Nephron (organoid): ENCODE measurements at regions not wholly inside any gene's neighbourhood (a gene's known extent, or its start where the extent isn't known, plus 50 kb on each side); places are given as distances from the start of the nearest gene placed in this dataset.

Experiments
- H3K27ac Mint-ChIP-seq, 3 experiments: 2 replicates each; pipeline ENCODE4 v1.8.0; 2020; ENCODE audit warnings: mixed read lengths in 3 of 3, mild to moderate bottlenecking in 2 of 3, moderate library complexity in 1 of 3
- H3K27me3 Mint-ChIP-seq: 2 replicates; pipeline ENCODE4 v1.8.0; 2021; ENCODE audit warnings: low read depth, mild to moderate bottlenecking, moderate library complexity, mixed read lengths
- H3K36me3 Mint-ChIP-seq: 2 replicates; pipeline ENCODE4 v1.8.0; 2020; ENCODE audit warnings: low read depth, mixed read lengths
- H3K4me1 Mint-ChIP-seq: 2 replicates; pipeline ENCODE4 v1.8.0; 2020; ENCODE audit warnings: mixed read lengths
- H3K4me3 Mint-ChIP-seq, 3 experiments: 2 replicates each; pipeline ENCODE4 v1.8.0; 2020; ENCODE audit warnings: mild to moderate bottlenecking in 3 of 3, mixed read lengths in 3 of 3, moderate library complexity in 2 of 3
- H3K9me3 Mint-ChIP-seq: 2 replicates; pipeline ENCODE4 v1.8.0; 2020; ENCODE audit warnings: mixed read lengths
- TF ChIP-seq, protein P1 (sequence below), 3 experiments: fragments of 200-600 bp; sonication (generic); IDR thresholded peaks; one replicate each; pipeline ENCODE4 v1.5.0; 2021; ENCODE audit warnings: antibody characterized with exemption in 3 of 3; ENCODE audit not compliant: unreplicated experiment in 3 of 3

DNA sequence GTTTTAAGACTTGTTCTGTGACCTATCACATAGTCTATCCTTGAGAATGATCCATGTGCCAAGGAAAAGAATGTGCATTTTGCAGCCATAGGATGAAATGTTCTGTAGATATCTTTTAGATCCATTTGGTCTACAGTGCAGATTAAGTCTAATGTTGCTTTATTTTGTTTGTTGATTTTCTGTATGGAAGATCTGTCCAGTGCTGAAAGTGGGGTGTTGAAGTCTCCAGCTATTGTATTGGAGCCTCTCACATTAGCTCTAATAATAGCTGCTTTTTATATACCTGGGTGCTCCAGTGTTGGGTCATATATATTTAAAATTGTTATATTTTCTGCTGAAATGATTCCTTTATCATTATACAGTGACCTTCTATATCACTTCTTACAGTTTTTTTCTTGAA, 155.6 kb upstream of the MON1B start:
- TF ChIP-seq, protein P1, sequence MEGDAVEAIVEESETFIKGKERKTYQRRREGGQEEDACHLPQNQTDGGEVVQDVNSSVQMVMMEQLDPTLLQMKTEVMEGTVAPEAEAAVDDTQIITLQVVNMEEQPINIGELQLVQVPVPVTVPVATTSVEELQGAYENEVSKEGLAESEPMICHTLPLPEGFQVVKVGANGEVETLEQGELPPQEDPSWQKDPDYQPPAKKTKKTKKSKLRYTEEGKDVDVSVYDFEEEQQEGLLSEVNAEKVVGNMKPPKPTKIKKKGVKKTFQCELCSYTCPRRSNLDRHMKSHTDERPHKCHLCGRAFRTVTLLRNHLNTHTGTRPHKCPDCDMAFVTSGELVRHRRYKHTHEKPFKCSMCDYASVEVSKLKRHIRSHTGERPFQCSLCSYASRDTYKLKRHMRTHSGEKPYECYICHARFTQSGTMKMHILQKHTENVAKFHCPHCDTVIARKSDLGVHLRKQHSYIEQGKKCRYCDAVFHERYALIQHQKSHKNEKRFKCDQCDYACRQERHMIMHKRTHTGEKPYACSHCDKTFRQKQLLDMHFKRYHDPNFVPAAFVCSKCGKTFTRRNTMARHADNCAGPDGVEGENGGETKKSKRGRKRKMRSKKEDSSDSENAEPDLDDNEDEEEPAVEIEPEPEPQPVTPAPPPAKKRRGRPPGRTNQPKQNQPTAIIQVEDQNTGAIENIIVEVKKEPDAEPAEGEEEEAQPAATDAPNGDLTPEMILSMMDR (IDR thresholded peaks at IDR 0.05; ENCODE audit: unreplicated experiment in 3 of 3), result no peak
- Mint-ChIP-seq H3K4me3 (no peak overlapping the region), H3K36me3 (no peaks in the 10 kb centered on the region), H3K27me3 (peaks cover 4% of the 10 kb centered on the region), H3K27ac (no peak overlapping the region), H3K4me1 (no peaks in the 10 kb centered on the region), H3K9me3 (no peaks in the 10 kb centered on the region)

- TF ChIP-seq, protein P1 (IDR thresholded peaks at IDR 0.05; ENCODE audit: unreplicated experiment in 3 of 3), result no peak
- Mint-ChIP-seq H3K4me1 (no peaks in the 10 kb centered on the region), H3K9me3 (no peaks in the 10 kb centered on the region), H3K36me3 (no peaks in the 10 kb centered on the region), H3K4me3 (no peak overlapping the region), H3K27me3 (no peaks in the 10 kb centered on the region), H3K27ac (no peak overlapping the region)
These were observed 153.2 kb upstream of the MON1B start for GRCh38 chr16:77037696-77038347.

DNA sequence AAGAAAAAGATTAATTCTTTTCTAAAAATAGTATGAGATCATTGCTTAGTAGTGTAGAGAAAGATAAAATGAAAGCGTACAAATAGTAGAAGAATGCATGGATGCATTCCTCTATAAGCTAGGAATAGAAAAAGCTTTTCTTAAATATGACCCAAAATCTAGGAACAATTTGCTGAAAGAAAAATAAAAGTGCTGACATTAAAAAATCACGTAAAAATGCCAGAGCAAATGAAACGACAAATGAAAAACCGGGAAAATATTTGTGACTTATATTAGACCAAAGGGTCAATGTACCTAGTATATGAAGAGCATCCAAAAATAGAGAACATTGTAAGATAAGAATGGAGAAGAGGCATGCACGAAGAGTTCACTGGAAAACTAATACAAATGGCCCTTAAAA, 149.5 kb upstream of the MON1B start:
- TF ChIP-seq, protein P1 (IDR thresholded peaks at IDR 0.05; ENCODE audit: unreplicated experiment in 3 of 3), result no peak
- Mint-ChIP-seq H3K36me3 (no peaks in the 10 kb centered on the region), H3K4me3 (no peak overlapping the region), H3K4me1 (no peaks in the 10 kb centered on the region), H3K9me3 (no peaks in the 10 kb centered on the region), H3K27ac (no peak overlapping the region), H3K27me3 (peaks cover 8% of the 10 kb centered on the region)

GRCh38 chr16:77043076-77043475, 147.9 kb upstream of the MON1B start:
- peaks cover 12% of the 10 kb centered on the region for H3K27me3 Mint-ChIP-seq
- no peaks in the 10 kb centered on the region for H3K4me1 Mint-ChIP-seq
- H3K9me3 Mint-ChIP-seq, result no peaks in the 10 kb centered on the region
- no peaks in the 10 kb centered on the region for H3K36me3 Mint-ChIP-seq
- no peak overlapping the region for H3K4me3 Mint-ChIP-seq
- H3K27ac Mint-ChIP-seq, result no peak overlapping the region
- TF ChIP-seq, protein P1 (IDR thresholded peaks at IDR 0.05; ENCODE audit: unreplicated experiment in 3 of 3), result peak in 1 of 3 experiments; percentile 37

- Mint-ChIP-seq H3K36me3 (no peaks in the 10 kb centered on the region), H3K9me3 (no peaks in the 10 kb centered on the region), H3K4me1 (no peaks in the 10 kb centered on the region), H3K27me3 (peaks cover 12% of the 10 kb centered on the region), H3K27ac (no peak overlapping the region), H3K4me3 (no peak overlapping the region)
- TF ChIP-seq, protein P1 (IDR thresholded peaks at IDR 0.05; ENCODE audit: unreplicated experiment in 3 of 3), result no peak
These were observed 144.8 kb upstream of the MON1B start for GRCh38 chr16:77046206-77046605.

- TF ChIP-seq, protein P1 (IDR thresholded peaks at IDR 0.05; ENCODE audit: unreplicated experiment in 3 of 3), result no peak
- Mint-ChIP-seq H3K4me3 (no peak overlapping the region), H3K9me3 (no peaks in the 10 kb centered on the region)
These were observed 142.9 kb upstream of the MON1B start for GRCh38 chr16:77048085-77048484.

More at GRCh38 chr16:77048085-77048484, 142.9 kb upstream of the MON1B start:
- Mint-ChIP-seq H3K36me3 (no peaks in the 10 kb centered on the region), H3K27me3 (peaks cover 12% of the 10 kb centered on the region), H3K27ac (no peak overlapping the region), H3K4me1 (no peaks in the 10 kb centered on the region)
